Mesendoderm (in vitro differentiated cells): ENCODE measurements at regions not wholly inside any gene's neighbourhood (a gene's known extent, or its start where the extent isn't known, plus 50 kb on each side); places are given as distances from the start of the nearest gene placed in this dataset.

Experiments used
- DNase-seq: peaks from one replicate; pipeline ENCODE4 v3.0.0; 2013
- H2AK5ac ChIP-seq: 2 replicates; pipeline ENCODE4 v1.6.1; 2013; ENCODE audit warnings: low read length, inconsistent platforms
- H2BK120ac ChIP-seq: 2 replicates; pipeline ENCODE4 v1.6.1; 2013; ENCODE audit warnings: low read depth, mild to moderate bottlenecking, low read length, moderate library complexity, mixed read lengths
- H2BK15ac ChIP-seq: replicated peaks from 2 replicates; pipeline ENCODE4 v1.6.1; 2013; ENCODE audit warnings: low read depth, mild to moderate bottlenecking, moderate library complexity
- H2BK5ac ChIP-seq: 2 replicates; pipeline ENCODE4 v1.6.1; 2013; ENCODE audit warnings: low read length, inconsistent platforms
- H3K18ac ChIP-seq: 2 replicates; pipeline ENCODE4 v1.6.1; 2013; ENCODE audit warnings: mild to moderate bottlenecking, low read length, mixed read lengths
- H3K23ac ChIP-seq: one replicate; pipeline ENCODE4 v1.6.1; 2013; ENCODE audit warnings: low read length
- H3K27ac ChIP-seq: 2 replicates; pipeline ENCODE4 v1.5.1; 2013; ENCODE audit warnings: low read depth, mild to moderate bottlenecking, inconsistent platforms, low read length, moderate library complexity
- H3K27me3 ChIP-seq: 2 replicates; pipeline ENCODE4 v1.6.1; 2013; ENCODE audit warnings: low read length, control low read depth, mild to moderate bottlenecking, inconsistent platforms; ENCODE audit not compliant: insufficient read depth, poor library complexity
- H3K36me3 ChIP-seq: 2 replicates; pipeline ENCODE4 v1.6.1; 2013; ENCODE audit warnings: low read length, inconsistent platforms; ENCODE audit not compliant: control insufficient read depth, insufficient read depth
- H3K4ac ChIP-seq: one replicate; pipeline ENCODE4 v1.6.1; 2013; ENCODE audit warnings: low read depth, mild to moderate bottlenecking, low read length, moderate library complexity
- H3K4me1 ChIP-seq: 2 replicates; pipeline ENCODE4 v1.6.1; 2013; ENCODE audit warnings: low read depth, low read length, inconsistent platforms; ENCODE audit not compliant: control insufficient read depth
- H3K4me2 ChIP-seq: 2 replicates; pipeline ENCODE4 v1.6.1; 2013; ENCODE audit warnings: low read length
- H3K4me3 ChIP-seq: 2 replicates; pipeline ENCODE4 v1.5.1; 2013; ENCODE audit warnings: mild to moderate bottlenecking, low read length
- H3K56ac ChIP-seq: one replicate; pipeline ENCODE4 v1.6.1; 2013; ENCODE audit warnings: low read length
- H3K79me1 ChIP-seq: 2 replicates; pipeline ENCODE4 v1.6.1; 2013; ENCODE audit warnings: low read length, inconsistent platforms
- H3K79me2 ChIP-seq: 2 replicates; pipeline ENCODE4 v1.6.1; 2013; ENCODE audit warnings: mild to moderate bottlenecking, low read length; ENCODE audit not compliant: control insufficient read depth, insufficient read depth
- H3K9ac ChIP-seq: 2 replicates; pipeline ENCODE4 v1.6.1; 2013; ENCODE audit warnings: low read length, inconsistent platforms
- H4K5ac ChIP-seq: one replicate; pipeline ENCODE4 v1.6.1; 2013; ENCODE audit warnings: low read length
- H4K8ac ChIP-seq: one replicate; pipeline ENCODE4 v1.6.1; 2013; ENCODE audit warnings: low read depth, mild to moderate bottlenecking, control low read depth, low read length, moderate library complexity
- WGBS: extraction: QIAGEN DNeasy Blood & Tissue Kit; methylation state at CpG from one replicate; pipeline ENCODE4 v1.1.7; 2013; ENCODE audit warnings: low lambda C conversion rate, missing lambda C conversion rate; ENCODE audit not compliant: insufficient coverage; ENCODE audit errors: extremely low coverage; 5-methylcytosine and 5-hydroxymethylcytosine counted together

- no peak overlapping the region for H4K8ac ChIP-seq
- H3K27ac ChIP-seq, result no peak overlapping the region
- H2BK5ac ChIP-seq, result no peak overlapping the region
- H2BK120ac ChIP-seq, result no peak overlapping the region
- H4K5ac ChIP-seq, result no peak overlapping the region
- no peaks in the 10 kb centered on the region for H3K4me1 ChIP-seq
- DNase-seq, result no peak
- H3K79me1 ChIP-seq, result no peaks in the 10 kb centered on the region
- no peaks in the 10 kb centered on the region for H3K79me2 ChIP-seq
- H3K36me3 ChIP-seq, result no peaks in the 10 kb centered on the region
- no peak overlapping the region for H3K4ac ChIP-seq
- no peak overlapping the region for H3K9ac ChIP-seq
- no peak overlapping the region for H3K56ac ChIP-seq
- no peak overlapping the region for H3K18ac ChIP-seq
- H3K23ac ChIP-seq, result no peak overlapping the region
- WGBS, result no CpG with 5 or more reads among the region's 15 CpGs
- H3K27me3 ChIP-seq, result no peaks in the 10 kb centered on the region
- no peak overlapping the region for H2AK5ac ChIP-seq
- H3K4me2 ChIP-seq, result no peak overlapping the region
- no peak overlapping the region for H2BK15ac ChIP-seq
- no peak overlapping the region for H3K4me3 ChIP-seq
These were observed 831.5 kb downstream of the TBC1D22A start for GRCh38 chr22:47593911-47594311.

DNA sequence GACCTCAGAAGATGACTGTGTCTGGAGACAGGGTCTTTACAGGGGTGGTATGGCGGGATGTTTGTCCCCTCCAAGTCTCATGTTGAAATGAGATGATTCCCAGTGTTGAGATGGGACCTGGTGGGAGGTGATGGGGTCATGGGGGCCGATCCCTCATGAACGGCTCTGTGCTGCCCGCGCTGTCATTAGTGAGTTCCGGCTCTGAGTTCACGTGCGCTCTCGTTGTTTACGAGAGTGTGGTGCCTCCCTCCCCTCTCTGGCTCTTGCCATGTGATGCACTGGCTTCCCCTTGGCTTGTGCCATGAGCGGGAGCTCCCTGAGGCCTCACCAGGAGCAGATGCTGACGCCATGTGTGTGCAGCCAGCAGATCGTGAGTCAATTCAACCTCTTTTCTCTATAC is 830.8 kb downstream of the TBC1D22A start:
- Histone ChIP-seq H3K79me2 (no peaks in the 10 kb centered on the region), H3K23ac (no peak overlapping the region), H3K4me2 (no peak overlapping the region), H3K9ac (no peak overlapping the region), H2BK15ac (no peak overlapping the region), H3K4me3 (no peak overlapping the region), H3K4me1 (no peaks in the 10 kb centered on the region), H3K27ac (no peak overlapping the region), H3K4ac (no peak overlapping the region), H3K79me1 (no peaks in the 10 kb centered on the region), H2BK5ac (no peak overlapping the region), H4K8ac (no peak overlapping the region), H3K56ac (no peak overlapping the region), H2BK120ac (no peak overlapping the region), H3K18ac (no peak overlapping the region), H4K5ac (no peak overlapping the region), H2AK5ac (no peak overlapping the region), H3K36me3 (no peaks in the 10 kb centered on the region), H3K27me3 (no peaks in the 10 kb centered on the region)
- DNase-seq, result no peak
- WGBS, result no CpG with 5 or more reads among the region's 13 CpGs

DNA sequence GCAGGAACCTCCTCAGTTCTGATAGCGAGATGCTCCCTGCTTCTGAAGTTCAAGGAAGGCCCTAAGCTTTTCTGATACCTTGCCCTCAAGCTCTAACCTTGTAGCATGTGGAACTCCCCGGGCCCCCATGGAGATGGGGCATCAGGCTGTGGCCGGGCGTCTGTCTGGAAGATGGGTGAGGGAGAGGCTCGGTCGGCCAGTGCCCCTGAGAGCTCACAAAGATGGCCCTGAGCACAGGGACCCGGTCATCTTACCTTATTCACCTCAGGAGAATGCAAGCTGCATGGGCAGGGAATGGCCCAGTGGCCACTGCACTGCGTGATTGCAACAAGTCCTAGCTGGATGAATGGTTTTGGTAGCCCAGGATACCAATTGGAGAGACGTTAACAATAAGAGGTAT is 830.3 kb downstream of the TBC1D22A start:
- H3K4ac ChIP-seq, result no peak overlapping the region
- no peak overlapping the region for H2AK5ac ChIP-seq
- no CpG with 5 or more reads among the region's 9 CpGs for WGBS

GRCh38 chr22:47591709-47592108 is 829.3 kb downstream of the TBC1D22A start:
- H3K4me2 ChIP-seq, result no peak overlapping the region
- no peak overlapping the region for H3K23ac ChIP-seq
- no peak overlapping the region for H2BK120ac ChIP-seq
- no peaks in the 10 kb centered on the region for H3K79me2 ChIP-seq
- H3K56ac ChIP-seq, result no peak overlapping the region
- H3K9ac ChIP-seq, result no peak overlapping the region
- no peak overlapping the region for H2BK15ac ChIP-seq
- H3K18ac ChIP-seq, result no peak overlapping the region
- H4K8ac ChIP-seq, result no peak overlapping the region
- WGBS, result no CpG with 5 or more reads among the region's 16 CpGs
- no peak overlapping the region for H4K5ac ChIP-seq
- H3K4me3 ChIP-seq, result no peak overlapping the region
- no peak overlapping the region for H2BK5ac ChIP-seq
- H3K79me1 ChIP-seq, result no peaks in the 10 kb centered on the region
- no peaks in the 10 kb centered on the region for H3K36me3 ChIP-seq
- no peak for DNase-seq
- H3K4ac ChIP-seq, result no peak overlapping the region
- no peak overlapping the region for H3K27ac ChIP-seq
- H3K4me1 ChIP-seq, result no peaks in the 10 kb centered on the region
- H3K27me3 ChIP-seq, result no peaks in the 10 kb centered on the region
- no peak overlapping the region for H2AK5ac ChIP-seq

More for the DNA sequence above, 830.3 kb downstream of the TBC1D22A start:
- H3K79me1 ChIP-seq, result no peaks in the 10 kb centered on the region
- no peak overlapping the region for H4K5ac ChIP-seq
- no peaks in the 10 kb centered on the region for H3K79me2 ChIP-seq
- H3K23ac ChIP-seq, result no peak overlapping the region
- no peak overlapping the region for H3K56ac ChIP-seq
- H3K9ac ChIP-seq, result no peak overlapping the region
- no peak overlapping the region for H3K27ac ChIP-seq
- H2BK15ac ChIP-seq, result no peak overlapping the region
- no peaks in the 10 kb centered on the region for H3K36me3 ChIP-seq
- no peak overlapping the region for H4K8ac ChIP-seq
- no peak overlapping the region for H3K4me3 ChIP-seq
- no peak overlapping the region for H2BK5ac ChIP-seq
- no peak for DNase-seq
- H2BK120ac ChIP-seq, result no peak overlapping the region
- no peak overlapping the region for H3K18ac ChIP-seq
- H3K4me1 ChIP-seq, result no peaks in the 10 kb centered on the region
- no peaks in the 10 kb centered on the region for H3K27me3 ChIP-seq
- H3K4me2 ChIP-seq, result no peak overlapping the region

GRCh38 chr22:47591016-47591415 is 828.6 kb downstream of the TBC1D22A start:
- no peak overlapping the region for H2BK15ac ChIP-seq
- no peak overlapping the region for H3K56ac ChIP-seq
- no peaks in the 10 kb centered on the region for H3K79me2 ChIP-seq
- no peaks in the 10 kb centered on the region for H3K4me1 ChIP-seq
- H3K27ac ChIP-seq, result no peak overlapping the region
- no peak overlapping the region for H3K23ac ChIP-seq
- H2BK5ac ChIP-seq, result no peak overlapping the region
- no peak overlapping the region for H3K4me2 ChIP-seq
- H4K8ac ChIP-seq, result no peak overlapping the region
- no peak overlapping the region for H2AK5ac ChIP-seq
- H3K4me3 ChIP-seq, result no peak overlapping the region
- no peak overlapping the region for H3K9ac ChIP-seq
- no CpG with 5 or more reads among the region's 7 CpGs for WGBS
- DNase-seq, result no peak
- H3K79me1 ChIP-seq, result no peaks in the 10 kb centered on the region
- no peak overlapping the region for H3K4ac ChIP-seq
- H4K5ac ChIP-seq, result no peak overlapping the region
- no peaks in the 10 kb centered on the region for H3K27me3 ChIP-seq
- H3K36me3 ChIP-seq, result no peaks in the 10 kb centered on the region
- no peak overlapping the region for H2BK120ac ChIP-seq
- H3K18ac ChIP-seq, result no peak overlapping the region
